ENCODE measurements at regions not wholly inside any gene's neighbourhood (a gene's known extent, or its start where the extent isn't known, plus 50 kb on each side); places are given as distances from the start of the nearest gene placed in this dataset.
A peak's percentile ranks its signal among the peaks of the same experiment; 100 is the strongest.

GRCh38 chr4:148515248-148515647 is 73.0 kb upstream of the NR3C2 start:
- DNase-seq = no peak

GRCh38 chr4:148514581-148514980 is 72.4 kb upstream of the NR3C2 start:
- DNase-seq = no peak

GRCh38 chr4:148514041-148514440 is 71.8 kb upstream of the NR3C2 start:
- DNase-seq = peak; percentile 3

GRCh38 chr4:148510211-148510610 is 68.0 kb upstream of the NR3C2 start:
- peak; percentile 8 for DNase-seq

GRCh38 chr4:148503681-148504080 is 61.5 kb upstream of the NR3C2 start:
- no peak for DNase-seq

- DNase-seq = no peak
These were observed 55.0 kb upstream of the NR3C2 start for GRCh38 chr4:148497258-148497657.

- no peak for DNase-seq
These were observed 53.2 kb upstream of the NR3C2 start for GRCh38 chr4:148495463-148495862.
